Endothelial cell (in vitro differentiated cells): ENCODE measurements at regions not wholly inside any gene's neighbourhood (a gene's known extent, or its start where the extent isn't known, plus 50 kb on each side); places are given as distances from the start of the nearest gene placed in this dataset.

Source experiments
- DNase-seq: peaks from one replicate; pipeline ENCODE4 v3.0.0; 2021; ENCODE audit warnings: low spot score
- H3K27ac Mint-ChIP-seq: one replicate; pipeline ENCODE4 v1.8.0; 2021; ENCODE audit warnings: mixed read lengths, inconsistent platforms; ENCODE audit not compliant: unreplicated experiment
- H3K27me3 Mint-ChIP-seq: one replicate; pipeline ENCODE4 v1.8.0; 2021; ENCODE audit warnings: mild to moderate bottlenecking, moderate library complexity, mixed read lengths, inconsistent platforms; ENCODE audit not compliant: unreplicated experiment
- H3K36me3 Mint-ChIP-seq: one replicate; pipeline ENCODE4 v1.8.0; 2021; ENCODE audit warnings: mild to moderate bottlenecking, low read depth, mixed read lengths, inconsistent platforms; ENCODE audit not compliant: unreplicated experiment
- H3K4me1 Mint-ChIP-seq: one replicate; pipeline ENCODE4 v1.8.0; 2021; ENCODE audit warnings: mild to moderate bottlenecking, mixed read lengths, inconsistent platforms; ENCODE audit not compliant: unreplicated experiment
- H3K4me3 Mint-ChIP-seq: one replicate; pipeline ENCODE4 v1.8.0; 2021; ENCODE audit warnings: mild to moderate bottlenecking, mixed read lengths, inconsistent platforms; ENCODE audit not compliant: unreplicated experiment
- H3K9me3 Mint-ChIP-seq: one replicate; pipeline ENCODE4 v1.8.0; 2021; ENCODE audit warnings: mixed read lengths, inconsistent platforms; ENCODE audit not compliant: unreplicated experiment
- TF ChIP-seq, protein P1 (sequence below): fragments of 200-600 bp; sonication (generic); IDR thresholded peaks from one replicate; pipeline ENCODE4 v1.5.0; 2021; ENCODE audit warnings: antibody characterized with exemption; ENCODE audit not compliant: unreplicated experiment

DNA sequence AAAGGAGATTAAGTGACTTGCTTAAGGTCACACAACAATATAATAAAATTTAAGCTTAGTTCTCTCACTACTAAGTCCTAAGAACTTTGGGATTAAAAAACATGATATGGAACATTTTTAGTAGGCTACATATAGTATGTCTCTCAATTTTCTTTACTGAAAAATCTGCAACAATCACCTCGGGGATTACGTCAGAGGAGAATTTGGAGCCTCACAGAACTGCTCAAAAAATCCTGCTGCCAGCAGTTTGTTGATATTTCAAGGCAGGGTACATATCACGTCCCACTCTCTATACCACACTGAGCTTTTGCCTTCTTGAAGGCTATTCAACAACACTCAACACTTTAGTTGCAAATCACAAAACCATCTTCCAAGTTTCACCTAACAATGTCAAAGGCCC, 561.6 kb upstream of the BTBD3 start:
- Mint-ChIP-seq H3K4me3 (no peak overlapping the region), H3K27ac (no peak overlapping the region), H3K4me1 (no peaks in the 10 kb centered on the region), H3K27me3 (peaks cover 1% of the 10 kb centered on the region), H3K9me3 (no peaks in the 10 kb centered on the region), H3K36me3 (no peaks in the 10 kb centered on the region)
- DNase-seq, result no peak
- TF ChIP-seq, protein P1, sequence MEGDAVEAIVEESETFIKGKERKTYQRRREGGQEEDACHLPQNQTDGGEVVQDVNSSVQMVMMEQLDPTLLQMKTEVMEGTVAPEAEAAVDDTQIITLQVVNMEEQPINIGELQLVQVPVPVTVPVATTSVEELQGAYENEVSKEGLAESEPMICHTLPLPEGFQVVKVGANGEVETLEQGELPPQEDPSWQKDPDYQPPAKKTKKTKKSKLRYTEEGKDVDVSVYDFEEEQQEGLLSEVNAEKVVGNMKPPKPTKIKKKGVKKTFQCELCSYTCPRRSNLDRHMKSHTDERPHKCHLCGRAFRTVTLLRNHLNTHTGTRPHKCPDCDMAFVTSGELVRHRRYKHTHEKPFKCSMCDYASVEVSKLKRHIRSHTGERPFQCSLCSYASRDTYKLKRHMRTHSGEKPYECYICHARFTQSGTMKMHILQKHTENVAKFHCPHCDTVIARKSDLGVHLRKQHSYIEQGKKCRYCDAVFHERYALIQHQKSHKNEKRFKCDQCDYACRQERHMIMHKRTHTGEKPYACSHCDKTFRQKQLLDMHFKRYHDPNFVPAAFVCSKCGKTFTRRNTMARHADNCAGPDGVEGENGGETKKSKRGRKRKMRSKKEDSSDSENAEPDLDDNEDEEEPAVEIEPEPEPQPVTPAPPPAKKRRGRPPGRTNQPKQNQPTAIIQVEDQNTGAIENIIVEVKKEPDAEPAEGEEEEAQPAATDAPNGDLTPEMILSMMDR, result no peak

DNA sequence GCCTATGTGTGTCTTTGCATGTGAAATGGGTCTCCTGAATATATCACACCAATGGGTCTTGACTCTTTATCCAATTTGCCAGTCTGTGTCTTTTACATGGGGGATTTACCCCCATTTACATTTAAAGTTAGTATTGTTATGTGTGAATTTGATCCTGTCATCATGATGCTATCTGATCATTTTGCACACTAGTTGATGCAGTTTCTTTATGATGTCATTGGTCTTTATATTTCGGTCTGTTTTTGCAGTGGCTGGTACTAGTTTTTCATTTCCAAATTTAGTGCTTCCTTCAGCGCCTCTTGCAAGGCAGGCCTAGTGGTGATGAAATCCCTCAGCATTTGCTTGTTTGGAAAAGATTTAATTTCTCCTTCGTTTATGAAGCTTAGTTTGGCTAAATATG, 555.2 kb upstream of the BTBD3 start:
- H3K9me3 Mint-ChIP-seq, result no peaks in the 10 kb centered on the region
- H3K4me3 Mint-ChIP-seq, result no peak overlapping the region
- H3K27ac Mint-ChIP-seq, result no peak overlapping the region
- H3K4me1 Mint-ChIP-seq, result no peaks in the 10 kb centered on the region
- H3K36me3 Mint-ChIP-seq, result no peaks in the 10 kb centered on the region
- no peak for DNase-seq
- TF ChIP-seq, protein P1, result no peak
- H3K27me3 Mint-ChIP-seq, result peaks cover 1% of the 10 kb centered on the region

DNA sequence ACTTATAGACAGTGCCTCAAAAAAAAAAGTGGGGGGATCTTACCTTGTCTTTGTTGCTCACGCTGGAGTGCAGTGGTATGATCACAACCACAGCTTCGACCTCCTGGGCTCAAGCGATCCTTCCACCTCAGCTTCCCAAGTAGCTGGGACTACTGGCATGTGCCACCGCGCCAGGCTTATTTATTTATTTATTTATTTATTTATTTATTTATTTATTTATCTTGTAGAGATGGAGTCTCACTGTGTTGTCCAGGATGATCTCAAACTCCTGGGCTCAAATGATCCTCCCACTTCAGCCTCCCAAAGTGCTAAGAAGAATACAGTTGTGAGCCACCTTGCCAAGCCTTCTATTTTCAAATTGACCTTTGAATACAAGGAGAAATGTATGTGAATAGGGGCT, 553.0 kb upstream of the BTBD3 start:
- no peak overlapping the region for H3K27ac Mint-ChIP-seq
- no peaks in the 10 kb centered on the region for H3K4me1 Mint-ChIP-seq
- no peaks in the 10 kb centered on the region for H3K9me3 Mint-ChIP-seq
- no peak for DNase-seq
- no peaks in the 10 kb centered on the region for H3K27me3 Mint-ChIP-seq
- H3K4me3 Mint-ChIP-seq, result no peak overlapping the region
- no peaks in the 10 kb centered on the region for H3K36me3 Mint-ChIP-seq
- TF ChIP-seq, protein P1, result no peak

DNA sequence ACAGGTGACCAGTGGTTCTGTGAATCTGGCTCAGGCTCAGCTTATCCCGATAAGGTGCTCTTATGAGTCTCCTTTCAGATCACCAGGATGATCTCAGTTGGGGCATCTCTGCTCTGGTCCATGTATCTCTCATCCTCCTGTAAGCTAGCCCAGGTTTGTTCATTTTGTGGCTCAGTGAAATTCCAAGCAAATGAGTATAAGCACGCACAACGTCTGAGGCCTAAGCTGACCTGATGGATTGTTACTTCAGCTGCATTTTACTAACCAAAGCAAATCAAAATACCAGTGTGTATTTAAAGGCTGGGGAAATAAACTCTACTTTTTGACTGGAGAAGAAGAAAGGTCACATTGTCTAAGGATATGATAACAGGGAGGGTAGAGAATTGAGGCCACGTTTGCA, 551.0 kb upstream of the BTBD3 start:
- no peaks in the 10 kb centered on the region for H3K4me1 Mint-ChIP-seq
- no peak overlapping the region for H3K27ac Mint-ChIP-seq
- TF ChIP-seq, protein P1, result no peak
- no peaks in the 10 kb centered on the region for H3K9me3 Mint-ChIP-seq
- DNase-seq, result no peak
- H3K36me3 Mint-ChIP-seq, result no peaks in the 10 kb centered on the region
- no peak overlapping the region for H3K4me3 Mint-ChIP-seq
- H3K27me3 Mint-ChIP-seq, result no peaks in the 10 kb centered on the region

DNA sequence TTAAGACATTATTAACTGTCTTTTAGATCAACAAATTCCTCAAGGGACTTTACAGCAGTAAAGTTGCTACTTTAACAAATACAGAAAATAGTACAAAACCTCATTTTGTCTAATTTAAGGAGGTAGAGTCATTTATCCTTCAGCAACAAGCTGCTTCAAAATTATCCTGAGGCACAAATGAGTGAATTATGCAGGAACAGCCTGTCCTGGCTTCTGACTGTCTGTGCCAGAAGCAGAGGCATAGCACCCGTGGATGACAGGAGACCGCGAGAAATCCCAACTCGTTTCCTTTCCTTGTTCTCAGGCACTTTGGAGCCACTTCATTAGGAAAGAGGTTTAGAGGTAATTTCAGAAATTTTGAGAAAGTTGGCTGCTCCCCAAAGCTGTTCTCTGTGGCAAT, 549.2 kb upstream of the BTBD3 start:
- Mint-ChIP-seq H3K4me3 (no peak overlapping the region), H3K9me3 (no peaks in the 10 kb centered on the region), H3K4me1 (no peaks in the 10 kb centered on the region), H3K27ac (no peak overlapping the region), H3K27me3 (no peaks in the 10 kb centered on the region), H3K36me3 (no peaks in the 10 kb centered on the region)
- DNase-seq, result no peak
- TF ChIP-seq, protein P1, result no peak
